Ectodermal cell (in vitro differentiated cells): ENCODE measurements at regions not wholly inside any gene's neighbourhood (a gene's known extent, or its start where the extent isn't known, plus 50 kb on each side); places are given as distances from the start of the nearest gene placed in this dataset.

Experiments used
- H3K27ac ChIP-seq: 2 replicates; pipeline ENCODE4 v1.7.0; 2013; ENCODE audit warnings: mild to moderate bottlenecking, low read depth, low read length; ENCODE audit not compliant: insufficient read depth, poor library complexity, severe bottlenecking
- H3K27me3 ChIP-seq: 2 replicates; pipeline ENCODE4 v1.7.0; 2013; ENCODE audit warnings: mild to moderate bottlenecking, low read length; ENCODE audit not compliant: insufficient read depth, control insufficient read depth, poor library complexity, severe bottlenecking
- H3K36me3 ChIP-seq: one replicate; pipeline ENCODE4 v1.7.0; 2013; ENCODE audit warnings: low read length; ENCODE audit not compliant: control insufficient read depth, insufficient read depth
- H3K4me1 ChIP-seq: one replicate; pipeline ENCODE4 v1.7.0; 2013; ENCODE audit warnings: low read length; ENCODE audit not compliant: control insufficient read depth, insufficient read depth
- H3K4me3 ChIP-seq: 2 replicates; pipeline ENCODE4 v1.7.0; 2013; ENCODE audit warnings: low read depth, low read length, control low read depth; ENCODE audit not compliant: insufficient read depth
- H3K9me3 ChIP-seq: 2 replicates; pipeline ENCODE4 v1.7.0; 2013; ENCODE audit warnings: mild to moderate bottlenecking, low read length, moderate library complexity; ENCODE audit not compliant: control insufficient read depth
- whole genome bisulfite sequencing, 2 experiments: methylation state at CpG; one replicate each; pipeline ENCODE4 v1.1.7; 2013; ENCODE audit warnings: missing lambda C conversion rate in 2 of 2; 5-methylcytosine and 5-hydroxymethylcytosine counted together

DNA sequence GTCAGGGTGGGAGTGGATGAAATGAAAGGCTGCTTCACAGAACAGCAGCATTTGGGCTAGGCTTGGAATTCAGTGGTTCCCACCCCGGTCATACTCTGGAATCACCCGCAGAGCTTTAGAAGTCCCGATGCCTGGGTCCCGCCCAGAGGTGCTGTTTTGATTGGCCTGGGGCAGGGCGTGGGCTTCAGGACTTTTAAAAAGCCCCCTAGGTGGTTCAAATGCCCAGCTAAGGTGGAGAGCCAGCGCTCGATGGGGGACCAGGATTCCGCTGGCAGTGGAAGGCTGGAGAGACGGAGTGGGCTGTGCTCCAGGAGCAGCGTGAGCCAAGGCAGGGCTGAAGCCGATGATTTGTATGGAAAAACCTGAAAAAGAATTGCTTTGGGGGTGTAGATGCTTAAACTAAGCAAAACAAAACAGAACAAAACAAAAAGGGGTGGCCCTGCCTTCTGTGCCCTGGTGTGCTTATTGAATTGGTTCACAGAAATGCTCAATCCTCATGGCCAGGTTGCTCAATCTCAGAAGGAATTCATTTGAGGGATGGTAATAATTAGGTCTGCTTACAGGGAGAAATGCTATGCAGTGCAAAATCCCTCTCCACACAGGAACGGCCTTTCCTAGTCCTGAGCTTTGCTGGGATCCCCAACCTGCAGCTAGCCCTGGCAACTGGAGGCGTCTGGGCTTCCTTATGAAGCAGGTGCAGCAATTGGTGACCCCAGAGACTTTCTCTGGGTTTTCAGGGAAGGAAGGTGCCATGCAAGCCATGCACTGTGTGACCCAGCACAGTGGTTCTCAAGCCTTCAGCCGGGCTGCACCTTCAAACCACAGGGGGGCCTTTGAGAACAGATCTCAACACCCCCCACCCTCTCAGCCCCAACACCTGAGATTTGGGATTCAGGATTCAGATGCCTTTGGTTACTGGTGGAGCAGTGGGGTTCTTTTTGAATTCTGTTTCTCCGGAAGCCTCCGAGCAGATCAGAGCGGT is 174.0 kb upstream of the ZNF618 start:
- WGBS, 2 experiments, result 38 to 40% methylated on average over 17 of the region's 17 CpGs
- Histone ChIP-seq H3K36me3 (no peaks in the 10 kb centered on the region), H3K27me3 (no peaks in the 10 kb centered on the region)

DNA sequence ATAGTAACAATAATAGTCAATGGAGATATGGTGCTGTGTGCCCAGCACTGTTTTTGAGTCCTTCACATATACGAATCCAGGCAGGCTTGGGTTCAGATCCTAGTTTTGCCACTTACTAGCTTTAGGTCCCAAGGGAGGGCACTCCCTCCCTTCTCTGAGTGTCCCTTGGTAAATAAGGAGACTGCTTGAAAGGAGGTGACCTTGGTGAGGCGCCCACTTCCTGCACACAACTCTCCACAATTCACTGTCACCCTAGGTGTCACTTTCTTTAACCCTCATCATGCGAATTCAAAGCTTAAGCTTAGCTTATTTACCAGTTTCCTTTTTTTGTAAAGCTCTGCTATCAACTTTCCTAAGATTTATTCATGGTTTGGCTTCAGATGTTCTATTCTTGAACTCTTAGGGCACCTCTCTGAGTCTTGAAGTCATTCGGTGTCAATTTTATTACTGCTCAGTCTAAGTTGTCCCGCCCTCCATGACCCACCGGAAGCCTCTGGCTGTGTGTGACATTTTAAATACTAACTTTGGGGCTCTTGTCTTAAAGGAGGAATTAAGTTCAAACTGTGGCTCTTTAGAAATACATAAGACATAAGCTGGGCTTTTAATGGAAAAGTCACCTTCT is 170.7 kb upstream of the ZNF618 start:
- Histone ChIP-seq H3K4me3 (no peak overlapping the region), H3K36me3 (no peaks in the 10 kb centered on the region), H3K4me1 (peaks cover 5% of the 10 kb centered on the region), H3K27me3 (no peaks in the 10 kb centered on the region), H3K27ac (no peak overlapping the region), H3K9me3 (no peaks in the 10 kb centered on the region)
- WGBS, 2 experiments, result 93 to 95% methylated on average over 6 of the region's 6 CpGs

More for the DNA sequence above, 174.0 kb upstream of the ZNF618 start:
- H3K9me3 ChIP-seq, result no peaks in the 10 kb centered on the region
- no peak overlapping the region for H3K4me3 ChIP-seq
- no peak overlapping the region for H3K27ac ChIP-seq
- peaks cover 5% of the 10 kb centered on the region for H3K4me1 ChIP-seq

DNA sequence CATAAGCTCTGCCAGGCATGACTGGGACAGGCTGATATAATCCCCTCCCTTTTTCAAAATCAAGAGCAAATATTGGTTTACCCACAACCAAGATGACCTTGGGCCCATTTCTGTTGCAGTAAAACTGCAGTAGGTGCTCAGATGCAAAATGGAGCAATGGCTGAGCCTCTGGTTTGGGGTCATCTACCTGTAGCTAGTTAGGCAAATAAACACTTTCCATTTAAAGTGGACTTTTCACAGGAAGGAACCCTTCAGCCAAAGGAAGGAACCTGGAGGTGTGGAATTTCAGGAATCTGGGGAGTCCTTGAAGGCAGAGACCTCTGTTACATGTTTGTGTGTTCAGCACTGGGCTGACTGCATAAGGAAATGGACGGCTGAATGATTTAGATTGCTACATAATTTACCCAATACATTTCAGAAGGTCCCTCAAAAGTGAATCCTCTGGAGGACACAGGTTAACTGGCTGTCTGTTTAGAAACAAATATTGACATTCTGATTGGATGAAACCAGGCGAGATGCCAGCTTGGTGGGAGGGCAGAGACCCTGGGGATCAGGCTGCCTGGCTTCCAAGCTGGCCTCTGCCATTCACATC is 170.1 kb upstream of the ZNF618 start:
- Histone ChIP-seq H3K4me3 (no peak overlapping the region), H3K9me3 (no peaks in the 10 kb centered on the region), H3K27ac (no peak overlapping the region), H3K36me3 (no peaks in the 10 kb centered on the region), H3K4me1 (peaks cover 5% of the 10 kb centered on the region), H3K27me3 (no peaks in the 10 kb centered on the region)
- 73 to 97% methylated on average over 2 of the region's 2 CpGs for WGBS, 2 experiments

DNA sequence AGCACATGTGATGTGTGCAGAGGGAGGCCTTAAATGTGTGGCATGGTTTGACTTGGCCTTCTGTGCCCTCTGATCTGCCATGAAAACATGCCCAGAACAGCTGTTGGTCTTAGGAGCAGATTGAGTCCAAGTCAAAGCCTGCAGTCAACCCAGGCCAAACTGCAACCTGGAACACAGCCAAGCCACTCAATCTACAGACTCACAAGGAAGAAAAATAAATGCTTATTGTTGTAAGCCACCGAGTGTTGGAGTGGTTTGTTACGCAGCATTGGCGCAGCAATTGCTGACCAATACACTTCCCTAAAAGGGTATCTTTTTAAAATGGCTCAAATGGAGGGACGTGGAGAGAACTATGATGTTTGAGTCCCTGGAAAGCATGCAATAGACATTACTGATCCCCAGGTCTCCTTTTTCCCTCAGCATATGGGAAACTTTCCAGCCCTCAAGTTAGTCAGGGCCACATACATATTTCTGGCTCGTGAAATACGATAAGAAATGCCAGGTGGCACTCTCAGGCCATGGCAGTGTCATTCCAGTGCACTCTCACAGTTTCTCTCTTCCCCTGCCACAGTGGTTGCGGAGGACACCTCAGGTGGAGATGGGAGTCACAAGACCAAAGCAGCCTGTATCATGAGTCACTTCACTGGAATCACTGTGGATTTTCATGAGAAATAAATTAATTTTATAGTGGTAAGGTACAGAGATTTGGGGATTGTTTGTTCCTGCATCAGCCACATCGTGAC is 168.0 kb upstream of the ZNF618 start:
- H3K4me3 ChIP-seq, result no peak overlapping the region
- no peaks in the 10 kb centered on the region for H3K36me3 ChIP-seq
- H3K27me3 ChIP-seq, result no peaks in the 10 kb centered on the region
- 94 to 96% methylated on average over 8 of the region's 8 CpGs for WGBS, 2 experiments
- H3K4me1 ChIP-seq, result no peaks in the 10 kb centered on the region
- H3K9me3 ChIP-seq, result no peaks in the 10 kb centered on the region
- H3K27ac ChIP-seq, result no peak overlapping the region

DNA sequence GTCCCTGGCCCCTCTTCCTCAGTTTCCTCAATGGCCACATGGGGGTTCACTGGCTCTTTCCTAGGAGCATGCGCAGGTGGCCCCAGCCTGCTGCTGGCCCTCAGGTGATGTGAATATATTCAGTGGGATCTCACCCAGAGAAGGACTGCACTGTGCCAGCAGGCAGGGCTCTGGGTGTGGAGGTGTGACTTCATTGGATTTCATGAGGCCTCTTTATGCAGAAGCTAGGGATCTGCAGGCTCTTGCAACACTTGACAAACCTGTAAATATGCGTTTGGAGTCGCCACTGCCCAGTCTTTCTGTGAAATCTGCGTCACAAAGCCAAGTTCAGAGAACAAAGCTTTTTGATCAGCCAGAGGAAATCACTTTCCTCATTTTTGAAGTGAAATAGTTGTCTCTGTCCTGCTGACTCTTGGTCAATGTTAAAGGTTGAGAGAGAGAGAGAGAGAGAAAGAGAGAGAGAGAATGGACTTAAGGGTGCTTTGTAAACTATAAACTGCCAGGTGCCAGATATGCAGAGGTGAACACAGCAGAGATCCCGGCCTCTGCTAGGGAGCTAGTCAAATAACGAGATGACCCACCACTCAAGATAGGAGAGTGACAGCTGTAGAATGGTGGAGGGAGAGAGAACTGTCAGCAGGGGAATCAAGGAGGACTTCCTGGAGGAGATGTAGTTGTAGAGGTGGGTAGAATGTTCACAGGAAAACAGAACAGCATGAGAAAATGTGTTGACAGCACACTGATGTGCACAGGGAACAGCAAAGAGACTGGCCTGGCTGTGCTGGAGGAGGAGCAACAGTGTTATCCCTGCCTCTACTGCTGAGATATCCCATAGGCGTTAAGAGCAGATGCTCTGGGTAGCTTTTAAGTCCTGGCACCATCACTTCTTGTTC is 167.0 kb upstream of the ZNF618 start:
- Histone ChIP-seq H3K4me1 (no peaks in the 10 kb centered on the region), H3K27ac (no peak overlapping the region), H3K4me3 (no peak overlapping the region), H3K36me3 (no peaks in the 10 kb centered on the region), H3K27me3 (no peaks in the 10 kb centered on the region), H3K9me3 (no peaks in the 10 kb centered on the region)
- WGBS, 2 experiments, result 74 to 78% methylated on average over 7 of the region's 7 CpGs

DNA sequence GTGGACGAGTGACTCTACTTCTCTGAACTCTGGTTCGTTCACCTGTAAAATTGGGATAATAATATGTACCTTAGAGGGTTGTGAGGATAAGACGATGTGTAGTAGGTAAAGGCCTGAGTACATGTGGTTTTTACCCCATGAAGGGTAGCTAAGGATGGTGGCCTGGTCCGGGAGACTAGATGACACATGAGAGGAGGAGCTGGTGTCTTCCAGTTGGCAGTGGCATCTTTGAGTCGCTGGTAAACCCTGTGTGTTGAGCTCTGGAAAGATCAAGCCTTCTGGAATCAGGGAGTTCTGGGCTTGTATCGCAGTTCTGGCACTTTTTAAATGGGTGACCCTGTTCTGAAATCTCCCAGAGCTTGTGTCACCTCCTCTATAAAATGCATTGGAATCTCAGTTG is 166.4 kb upstream of the ZNF618 start:
- WGBS, 2 experiments, result 95 to 96% methylated on average over 6 of the region's 6 CpGs

DNA sequence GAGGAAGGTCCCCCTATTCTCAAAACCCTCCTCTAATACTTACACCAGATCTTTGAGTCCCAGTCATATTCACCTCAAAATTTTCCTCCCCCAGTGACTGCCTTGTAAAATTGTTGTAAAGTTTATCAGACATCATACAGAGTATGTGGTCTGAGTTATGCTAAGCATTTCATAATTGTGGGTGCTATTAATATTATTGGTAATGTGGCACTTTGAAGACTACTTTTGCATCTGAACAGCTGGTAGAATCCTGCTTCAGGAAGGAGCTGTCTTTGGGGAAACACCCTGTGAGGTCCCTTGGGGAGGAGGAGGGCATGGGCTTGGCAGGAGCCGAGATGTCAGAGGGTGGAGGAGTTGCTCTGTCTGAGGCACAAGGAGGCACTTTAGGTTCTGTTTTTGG is 164.9 kb upstream of the ZNF618 start:
- no peaks in the 10 kb centered on the region for H3K36me3 ChIP-seq
- H3K27me3 ChIP-seq, result no peaks in the 10 kb centered on the region
- no peak overlapping the region for H3K4me3 ChIP-seq
- no peaks in the 10 kb centered on the region for H3K9me3 ChIP-seq
- no peak overlapping the region for H3K27ac ChIP-seq
- H3K4me1 ChIP-seq, result no peaks in the 10 kb centered on the region
- WGBS, 2 experiments, result 82 to 92% methylated on average over 1 of the region's 1 CpG

More for the DNA sequence above, 166.4 kb upstream of the ZNF618 start:
- H3K27me3 ChIP-seq, result no peaks in the 10 kb centered on the region
- no peak overlapping the region for H3K4me3 ChIP-seq
- H3K4me1 ChIP-seq, result no peaks in the 10 kb centered on the region
- no peak overlapping the region for H3K27ac ChIP-seq
- no peaks in the 10 kb centered on the region for H3K9me3 ChIP-seq
- H3K36me3 ChIP-seq, result no peaks in the 10 kb centered on the region

DNA sequence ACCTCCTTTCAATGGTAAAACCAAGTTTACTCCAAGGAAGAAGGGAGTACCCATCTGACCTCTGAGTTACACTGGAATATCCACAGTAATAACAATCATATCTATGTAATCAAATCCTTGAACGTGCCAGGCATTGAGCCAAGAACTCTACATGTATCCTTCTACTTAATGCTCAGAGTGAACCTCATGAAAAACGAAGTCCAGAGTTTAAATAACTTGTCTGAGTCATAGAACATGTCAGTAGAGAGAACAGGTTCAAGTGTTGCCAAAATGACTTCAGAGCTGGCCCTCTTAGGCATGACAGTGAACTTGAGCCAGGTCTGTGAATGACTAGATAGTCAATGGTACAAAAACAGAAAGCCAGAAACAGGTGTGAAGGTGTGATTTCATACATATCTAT is 164.1 kb upstream of the ZNF618 start:
- H3K4me3 ChIP-seq, result no peak overlapping the region
- WGBS, 2 experiments, result 84 to 94% methylated on average over 2 of the region's 2 CpGs
- H3K36me3 ChIP-seq, result no peaks in the 10 kb centered on the region
- H3K4me1 ChIP-seq, result no peaks in the 10 kb centered on the region
- no peaks in the 10 kb centered on the region for H3K27me3 ChIP-seq
- no peak overlapping the region for H3K27ac ChIP-seq
- H3K9me3 ChIP-seq, result no peaks in the 10 kb centered on the region

DNA sequence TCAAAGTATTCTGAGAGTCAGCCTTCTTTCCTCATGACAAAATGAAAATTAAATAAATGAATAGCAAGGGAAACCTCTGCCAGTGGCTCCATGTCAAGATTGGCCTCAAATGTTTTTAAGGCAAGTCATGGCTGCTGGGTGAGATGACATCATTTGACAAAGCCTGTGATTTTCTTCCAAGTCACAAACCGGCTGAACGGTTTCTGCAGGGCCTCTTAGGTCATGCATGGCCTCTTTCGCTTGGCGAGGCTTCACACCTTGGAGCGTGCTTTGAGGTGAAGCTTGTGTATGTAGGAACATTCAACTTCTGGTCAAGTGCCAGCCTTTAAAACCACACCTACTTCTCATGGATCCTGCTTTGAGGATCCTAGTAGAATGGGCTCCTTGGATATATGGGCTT is 161.0 kb upstream of the ZNF618 start:
- H3K4me1 ChIP-seq, result no peaks in the 10 kb centered on the region
- no peak overlapping the region for H3K4me3 ChIP-seq
- no peak overlapping the region for H3K27ac ChIP-seq
- H3K36me3 ChIP-seq, result no peaks in the 10 kb centered on the region
- H3K27me3 ChIP-seq, result no peaks in the 10 kb centered on the region
- 96 to 99% methylated on average over 5 of the region's 5 CpGs for WGBS, 2 experiments
- H3K9me3 ChIP-seq, result no peaks in the 10 kb centered on the region
